ENCODE measurements at regions not wholly inside any gene's neighbourhood (a gene's known extent, or its start where the extent isn't known, plus 50 kb on each side); places are given as distances from the start of the nearest gene placed in this dataset.

- FAIRE-seq, result no peak
Observed at GRCh38 chr7:14960721-14961120, 58.2 kb upstream of the DGKB start.

GRCh38 chr7:14959339-14959738 lies 56.8 kb upstream of the DGKB start:
- no peak for FAIRE-seq

GRCh38 chr7:14954035-14954434 lies 51.5 kb upstream of the DGKB start:
- no peak for FAIRE-seq
